Glutamatergic neuron (in vitro differentiated cells): ENCODE measurements at regions not wholly inside any gene's neighbourhood (a gene's known extent, or its start where the extent isn't known, plus 50 kb on each side); places are given as distances from the start of the nearest gene placed in this dataset.
A peak's percentile ranks its signal among the peaks of the same experiment; 100 is the strongest.
"Not testable (repeated sequence)": the region's sequence is repeated elsewhere in the genome, so short reads cannot be mapped to it uniquely, and the experiment has no call there.

Experiments
- DNase-seq: peaks from one replicate; pipeline ENCODE4 v3.0.0; 2022
- H3K27ac Mint-ChIP-seq: one replicate; pipeline ENCODE4 v1.8.0; 2020; ENCODE audit warnings: mild to moderate bottlenecking, mixed read lengths, inconsistent platforms; ENCODE audit not compliant: unreplicated experiment
- H3K27me3 Mint-ChIP-seq: one replicate; pipeline ENCODE4 v1.8.0; 2020; ENCODE audit warnings: mild to moderate bottlenecking, moderate library complexity, mixed read lengths, inconsistent platforms; ENCODE audit not compliant: unreplicated experiment
- H3K36me3 Mint-ChIP-seq: one replicate; pipeline ENCODE4 v1.8.0; 2020; ENCODE audit warnings: mild to moderate bottlenecking, mixed read lengths, inconsistent platforms; ENCODE audit not compliant: unreplicated experiment
- H3K4me1 Mint-ChIP-seq: one replicate; pipeline ENCODE4 v1.8.0; 2020; ENCODE audit warnings: mild to moderate bottlenecking, low read depth, mixed read lengths, inconsistent platforms; ENCODE audit not compliant: unreplicated experiment
- H3K4me3 Mint-ChIP-seq: one replicate; pipeline ENCODE4 v1.8.0; 2020; ENCODE audit warnings: mild to moderate bottlenecking, mixed read lengths, inconsistent platforms; ENCODE audit not compliant: unreplicated experiment
- H3K9me3 Mint-ChIP-seq: one replicate; pipeline ENCODE4 v1.8.0; 2020; ENCODE audit warnings: mild to moderate bottlenecking, moderate library complexity, mixed read lengths, inconsistent platforms; ENCODE audit not compliant: unreplicated experiment
- CTCF ChIP-seq: fragments of 200-600 bp; sonication (generic); IDR thresholded peaks from one replicate; pipeline ENCODE4 v1.5.0; 2021; ENCODE audit not compliant: partially characterized antibody, unreplicated experiment

- H3K27ac Mint-ChIP-seq = peak overlapping the region; percentile 83
- H3K27me3 Mint-ChIP-seq = peaks cover 6% of the 10 kb centered on the region
- no peaks in the 10 kb centered on the region for H3K36me3 Mint-ChIP-seq
- peaks cover 45% of the 10 kb centered on the region for H3K4me1 Mint-ChIP-seq
- no peak for TF ChIP-seq CTCF
- H3K9me3 Mint-ChIP-seq = peaks cover 10% of the 10 kb centered on the region
- H3K4me3 Mint-ChIP-seq = peak overlapping the region; percentile 2
- DNase-seq = no peak
These were observed 100.4 kb upstream of the NAA20 start for GRCh38 chr20:19916531-19917485.

GRCh38 chr20:19918965-19919329, 98.2 kb upstream of the NAA20 start:
- Mint-ChIP-seq H3K4me1 (peaks cover 47% of the 10 kb centered on the region), H3K36me3 (no peaks in the 10 kb centered on the region), H3K27ac (peak overlapping the region; percentile 98), H3K4me3 (no peak overlapping the region), H3K9me3 (peaks cover 10% of the 10 kb centered on the region), H3K27me3 (peaks cover 6% of the 10 kb centered on the region)
- TF ChIP-seq CTCF = no peak
- peak; percentile 77 for DNase-seq

- Mint-ChIP-seq H3K27ac (peak overlapping the region; percentile 88), H3K27me3 (peaks cover 6% of the 10 kb centered on the region), H3K9me3 (peaks cover 13% of the 10 kb centered on the region), H3K4me3 (peak overlapping the region; percentile 25), H3K4me1 (peaks cover 36% of the 10 kb centered on the region), H3K36me3 (no peaks in the 10 kb centered on the region)
- no peak for TF ChIP-seq CTCF
- no peak for DNase-seq
These were observed 96.6 kb upstream of the NAA20 start for GRCh38 chr20:19920381-19921138.

- no peaks in the 10 kb centered on the region for H3K36me3 Mint-ChIP-seq
- no peak for DNase-seq
- H3K27ac Mint-ChIP-seq = peak overlapping the region; percentile 73
- peaks cover 13% of the 10 kb centered on the region for H3K9me3 Mint-ChIP-seq
- H3K4me3 Mint-ChIP-seq = peak overlapping the region; percentile 25
- peaks cover 6% of the 10 kb centered on the region for H3K27me3 Mint-ChIP-seq
- H3K4me1 Mint-ChIP-seq = peaks cover 33% of the 10 kb centered on the region
- no peak for TF ChIP-seq CTCF
These were observed 95.8 kb upstream of the NAA20 start for GRCh38 chr20:19921284-19921793.

- Mint-ChIP-seq H3K4me1 (peaks cover 29% of the 10 kb centered on the region), H3K9me3 (peaks cover 13% of the 10 kb centered on the region)
- not testable (repeated sequence) for DNase-seq, H3K27ac Mint-ChIP-seq, H3K27me3 Mint-ChIP-seq, H3K36me3 Mint-ChIP-seq, H3K4me3 Mint-ChIP-seq
These were observed 95.3 kb upstream of the NAA20 start for GRCh38 chr20:19921829-19922228.
